Activated B cell treated with CpG ODN at 0.5 μM for 24 hours (primary cell): ENCODE measurements at regions not wholly inside any gene's neighbourhood (a gene's known extent, or its start where the extent isn't known, plus 50 kb on each side); places are given as distances from the start of the nearest gene placed in this dataset.
"Not testable (repeated sequence)": the region's sequence is repeated elsewhere in the genome, so short reads cannot be mapped to it uniquely, and the experiment has no call there.

Experiments
- ATAC-seq: fragments of 200-7000 bp; cut with Tn5 transposase; one replicate; pipeline ENCODE4 v1.10.0; 2021; ENCODE audit warnings: low read depth, mild to moderate bottlenecking, moderate library complexity
- CTCF ChIA-PET: fragments of 350-600 bp; sonication (Branson Sonifier 250); formaldehyde crosslinking; loops from one replicate; lab custom pipeline; 2021; ENCODE audit warnings: antibody characterized with exemption; lab: Charles Lee
- POLR2A ChIA-PET: fragments of 350-600 bp; sonication (Branson Sonifier 250); formaldehyde crosslinking; loops from one replicate; lab custom pipeline; 2021; ENCODE audit warnings: antibody characterized with exemption; lab: Charles Lee
- DNase-seq: peaks from one replicate; pipeline ENCODE4 v3.0.0; 2022
- H3K27ac Mint-ChIP-seq: one replicate; pipeline ENCODE4 v1.8.0; 2020; ENCODE audit warnings: mixed read lengths
- H3K27me3 Mint-ChIP-seq: one replicate; pipeline ENCODE4 v1.8.0; 2021; ENCODE audit warnings: mixed read lengths
- H3K36me3 Mint-ChIP-seq: one replicate; pipeline ENCODE4 v1.8.0; 2021; ENCODE audit warnings: low read depth, mixed read lengths
- H3K4me1 Mint-ChIP-seq: one replicate; pipeline ENCODE4 v1.8.0; 2021; ENCODE audit warnings: mixed read lengths
- H3K4me3 Mint-ChIP-seq: one replicate; pipeline ENCODE4 v1.8.0; 2020; ENCODE audit warnings: mild to moderate bottlenecking, mixed read lengths
- H3K9me3 Mint-ChIP-seq: one replicate; pipeline ENCODE4 v1.8.0; 2020; ENCODE audit warnings: mixed read lengths
- intact Hi-C: fragments of 100-400 bp; cut with micrococcal nuclease; formaldehyde crosslinking; loops from one replicate; pipeline ENCODE4 v1.15.1; 2024
- TF ChIP-seq, protein P1 (sequence below): fragments of 200-600 bp; IDR thresholded peaks from one replicate; pipeline ENCODE4 v1.8.0; 2022; ENCODE audit warnings: antibody characterized with exemption, mild to moderate bottlenecking

DNA sequence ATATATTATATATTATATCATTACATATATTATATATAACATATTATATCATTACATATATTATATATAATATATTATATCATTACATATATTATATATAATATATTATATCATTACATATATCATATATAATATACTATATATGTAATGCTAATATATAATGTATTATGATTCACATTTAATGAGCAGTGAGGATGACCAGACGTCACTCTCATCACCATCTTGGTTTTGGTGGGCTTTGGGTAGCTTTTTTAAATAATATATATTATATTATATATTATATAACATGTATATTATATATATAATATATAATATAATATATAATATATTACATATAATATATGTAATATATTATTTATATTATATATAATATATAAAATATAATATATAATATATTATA, 1189.4 kb upstream of the AUTS2 start:
- ChIA-PET POLR2A (no interaction called here), CTCF (no interaction called here)
- H3K27ac Mint-ChIP-seq = no peak overlapping the region
- peaks cover 3% of the 10 kb centered on the region for H3K9me3 Mint-ChIP-seq
- no peaks in the 10 kb centered on the region for H3K4me1 Mint-ChIP-seq
- no peaks in the 10 kb centered on the region for H3K36me3 Mint-ChIP-seq
- H3K4me3 Mint-ChIP-seq = no peak overlapping the region
- H3K27me3 Mint-ChIP-seq = no peaks in the 10 kb centered on the region
- intact Hi-C loops = no loop called here
- DNase-seq = no peak
- no peak for ATAC-seq
- TF ChIP-seq, protein P1, sequence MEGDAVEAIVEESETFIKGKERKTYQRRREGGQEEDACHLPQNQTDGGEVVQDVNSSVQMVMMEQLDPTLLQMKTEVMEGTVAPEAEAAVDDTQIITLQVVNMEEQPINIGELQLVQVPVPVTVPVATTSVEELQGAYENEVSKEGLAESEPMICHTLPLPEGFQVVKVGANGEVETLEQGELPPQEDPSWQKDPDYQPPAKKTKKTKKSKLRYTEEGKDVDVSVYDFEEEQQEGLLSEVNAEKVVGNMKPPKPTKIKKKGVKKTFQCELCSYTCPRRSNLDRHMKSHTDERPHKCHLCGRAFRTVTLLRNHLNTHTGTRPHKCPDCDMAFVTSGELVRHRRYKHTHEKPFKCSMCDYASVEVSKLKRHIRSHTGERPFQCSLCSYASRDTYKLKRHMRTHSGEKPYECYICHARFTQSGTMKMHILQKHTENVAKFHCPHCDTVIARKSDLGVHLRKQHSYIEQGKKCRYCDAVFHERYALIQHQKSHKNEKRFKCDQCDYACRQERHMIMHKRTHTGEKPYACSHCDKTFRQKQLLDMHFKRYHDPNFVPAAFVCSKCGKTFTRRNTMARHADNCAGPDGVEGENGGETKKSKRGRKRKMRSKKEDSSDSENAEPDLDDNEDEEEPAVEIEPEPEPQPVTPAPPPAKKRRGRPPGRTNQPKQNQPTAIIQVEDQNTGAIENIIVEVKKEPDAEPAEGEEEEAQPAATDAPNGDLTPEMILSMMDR = no peak

DNA sequence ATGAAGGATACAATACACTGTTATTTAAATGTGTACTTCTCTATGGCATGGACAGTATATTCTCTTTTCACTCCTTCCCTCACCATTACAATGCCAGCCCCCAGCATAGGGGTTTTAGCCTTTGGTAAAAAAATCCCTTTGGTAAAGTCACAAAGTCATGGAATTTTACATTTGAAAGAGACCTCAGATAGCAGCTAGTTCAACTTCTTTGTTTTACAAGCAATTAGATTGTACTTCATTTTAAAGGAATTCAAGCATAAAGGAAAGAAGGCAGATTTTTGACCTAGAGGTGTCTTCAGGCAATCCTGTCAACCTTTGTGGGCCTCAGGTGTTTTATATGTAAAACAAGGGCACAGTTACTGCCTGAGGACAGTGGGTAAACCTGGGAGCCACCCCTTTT, 1188.4 kb upstream of the AUTS2 start:
- Mint-ChIP-seq H3K27me3 (no peaks in the 10 kb centered on the region), H3K27ac (no peak overlapping the region), H3K4me3 (no peak overlapping the region), H3K36me3 (no peaks in the 10 kb centered on the region), H3K9me3 (peaks cover 3% of the 10 kb centered on the region), H3K4me1 (no peaks in the 10 kb centered on the region)
- intact Hi-C loops = no loop called here
- ChIA-PET CTCF (no interaction called here), POLR2A (interaction anchor here (0.6 kb wide), 1 partner anchor 13 kb away, joined by 4 read pairs; no protein-coding TSS in a partner anchor)
- TF ChIP-seq, protein P1 = no peak
- DNase-seq (no peak), ATAC-seq (no peak)

DNA sequence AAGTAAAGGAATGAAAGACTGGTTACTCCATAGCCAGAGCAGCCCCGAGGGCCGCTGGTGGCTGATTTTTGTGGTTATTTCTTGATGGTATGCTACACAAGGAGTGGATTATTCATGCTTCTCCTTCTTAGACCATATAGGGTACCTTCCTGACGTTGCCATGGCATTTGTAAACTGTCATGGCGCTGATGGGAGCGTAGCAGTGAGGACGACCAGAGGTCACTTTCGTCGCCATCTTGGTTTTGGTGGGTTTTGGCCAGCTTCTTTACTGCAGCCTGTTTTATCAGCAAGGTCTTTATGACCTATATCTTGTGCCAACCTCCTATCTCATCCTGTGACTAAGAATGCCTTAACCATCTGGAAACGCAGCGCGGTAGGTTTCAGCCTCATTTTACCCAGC, 1187.6 kb upstream of the AUTS2 start:
- H3K9me3 Mint-ChIP-seq, H3K36me3 Mint-ChIP-seq, ATAC-seq, H3K27me3 Mint-ChIP-seq, H3K4me1 Mint-ChIP-seq, CTCF ChIA-PET, H3K4me3 Mint-ChIP-seq, intact Hi-C loops, DNase-seq, H3K27ac Mint-ChIP-seq: not testable (repeated sequence)
- POLR2A ChIA-PET = interaction anchor here (0.6 kb wide), 1 partner anchor 12 kb away, joined by 4 read pairs; no protein-coding TSS in a partner anchor

DNA sequence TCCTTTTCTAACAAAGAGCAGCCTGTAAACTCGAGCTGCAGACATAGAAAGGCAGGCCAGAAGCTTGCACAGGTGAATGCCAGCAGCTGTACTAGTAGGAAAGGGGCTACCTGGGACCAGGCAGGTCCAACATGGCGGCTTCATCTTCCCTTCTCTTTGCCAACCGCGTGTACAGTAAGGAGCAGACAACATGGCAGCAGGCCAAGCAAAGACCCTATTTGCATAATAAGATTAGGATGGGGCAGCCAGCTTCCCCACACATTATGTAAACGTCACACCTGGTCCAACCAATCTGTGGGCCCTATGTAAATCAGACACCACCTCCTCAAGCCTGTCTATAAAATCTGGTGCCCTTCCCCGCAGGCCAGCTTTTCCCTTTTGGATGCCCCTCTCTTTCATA, 1186.5 kb upstream of the AUTS2 start:
- ATAC-seq (no peak), DNase-seq (no peak)
- intact Hi-C loops = no loop called here
- ChIA-PET POLR2A (no interaction called here), CTCF (no interaction called here)
- TF ChIP-seq, protein P1 = no peak
- Mint-ChIP-seq H3K9me3 (peaks cover 3% of the 10 kb centered on the region), H3K4me1 (no peaks in the 10 kb centered on the region), H3K36me3 (no peaks in the 10 kb centered on the region), H3K27ac (no peak overlapping the region), H3K27me3 (no peaks in the 10 kb centered on the region), H3K4me3 (no peak overlapping the region)

DNA sequence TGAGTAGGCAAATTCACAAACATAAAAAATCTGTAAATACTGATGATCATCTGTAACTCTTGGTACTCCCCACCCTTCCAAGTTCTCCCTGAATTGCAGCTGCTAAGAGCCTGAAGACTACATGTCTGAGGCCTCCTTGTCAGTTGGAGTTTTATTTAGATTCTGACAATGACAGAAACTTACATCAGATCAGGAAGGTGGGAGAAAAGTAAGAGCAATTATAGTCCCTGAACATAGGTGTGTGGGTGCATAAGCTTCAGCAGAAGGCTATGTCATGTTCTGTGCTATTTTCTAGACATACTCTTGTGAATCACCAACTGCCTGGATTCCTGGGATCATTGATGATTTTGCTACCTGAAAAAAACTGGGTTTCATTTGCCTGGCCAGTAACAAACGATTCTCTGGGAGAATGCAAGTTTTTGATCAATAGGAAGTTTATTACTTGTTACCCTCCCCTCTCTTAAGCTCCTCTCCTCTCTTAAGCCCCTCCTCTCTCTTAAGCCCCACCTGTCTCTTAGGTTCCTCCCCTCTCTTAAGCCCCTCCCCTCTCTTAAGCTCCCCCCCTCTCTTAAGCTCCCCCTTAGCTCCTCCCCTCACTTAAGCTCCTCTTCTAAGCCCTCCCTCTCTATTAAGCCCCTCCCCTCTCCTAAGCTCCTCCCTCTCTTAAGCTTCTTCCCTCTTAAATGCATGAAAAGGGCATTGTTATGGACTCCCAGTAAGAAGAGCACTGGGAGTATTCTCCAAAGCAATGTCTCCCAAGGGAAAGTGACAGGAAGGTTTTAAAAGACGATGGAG, 1183.4 kb upstream of the AUTS2 start:
- Mint-ChIP-seq H3K27ac (no peak overlapping the region), H3K4me1 (no peaks in the 10 kb centered on the region), H3K36me3 (no peaks in the 10 kb centered on the region), H3K4me3 (no peak overlapping the region), H3K9me3 (peaks cover 4% of the 10 kb centered on the region), H3K27me3 (no peaks in the 10 kb centered on the region)
- intact Hi-C loops = no loop called here
- no peak for ATAC-seq
- TF ChIP-seq, protein P1 = no peak
- POLR2A ChIA-PET = no interaction called here
- CTCF ChIA-PET = no interaction called here
- no peak for DNase-seq
